Breast epithelium (tissue), 4 donors: ENCODE measurements at regions not wholly inside any gene's neighbourhood (a gene's known extent, or its start where the extent isn't known, plus 50 kb on each side); places are given as distances from the start of the nearest gene placed in this dataset.

Source experiments
- DNase-seq, 2 donors: peaks; one replicate each; pipeline ENCODE4 v3.0.0-alpha.2; 2019; ENCODE audit warnings: low spot score in 2 of 2
- H3K27ac ChIP-seq, 2 donors: fragments of 200-600 bp; sonication (generic) in 1 of 2; one replicate each; pipeline ENCODE4 v1.5.1; 2016 to 2019; ENCODE audit warnings: mild to moderate bottlenecking in 1 of 2
- H3K27me3 ChIP-seq, 2 donors: fragments of 200-600 bp; sonication (generic) in 1 of 2; one replicate each; pipeline versions ENCODE4 v1.5.1 to v1.6.0; 2017 to 2019; ENCODE audit warnings: control low read depth in 1 of 2, mild to moderate bottlenecking in 1 of 2
- H3K36me3 ChIP-seq: fragments of 200-600 bp; one replicate; pipeline ENCODE4 v1.5.1; 2019
- H3K4me1 ChIP-seq, 2 donors: fragments of 200-600 bp; sonication (generic); one replicate each; pipeline ENCODE4 v1.5.1; 2016 to 2019; ENCODE audit warnings: control low read depth in 1 of 2
- H3K4me3 ChIP-seq, 3 donors: fragments of 200-600 bp; sonication (generic); 1 replicate in 2 of 3; 2 replicates in 1 of 3; pipeline ENCODE4 v1.5.1; 2016 to 2019; ENCODE audit warnings: mild to moderate bottlenecking in 3 of 3, moderate library complexity in 2 of 3
- H3K9me3 ChIP-seq, 2 donors: fragments of 200-600 bp; sonication (generic) in 1 of 2; one replicate each; pipeline ENCODE4 v1.5.1; 2016 to 2019; ENCODE audit warnings: control low read depth in 1 of 2
- CTCF ChIP-seq, 3 donors: fragments of 450-650 bp; IDR thresholded peaks; one replicate each; pipeline ENCODE4 v1.5.1; 2016 to 2017; ENCODE audit warnings: antibody characterized with exemption in 3 of 3, mild to moderate bottlenecking in 3 of 3, moderate library complexity in 3 of 3
- POLR2A ChIP-seq: fragments of 450-650 bp; IDR thresholded peaks from one replicate; pipeline ENCODE4 v1.6.1; 2016; ENCODE audit warnings: antibody characterized with exemption, mild to moderate bottlenecking, moderate library complexity
- POLR2AphosphoS5 ChIP-seq, 3 donors: sonication (generic); formaldehyde crosslinking; IDR thresholded peaks; one replicate each; pipeline ENCODE4 v1.6.1; 2017; ENCODE audit warnings: antibody characterized with exemption in 3 of 3
- intact Hi-C: fragments of 100-400 bp; cut with DNase I; formaldehyde crosslinking; loops from one replicate; pipeline ENCODE4 v1.15.1; 2023; ENCODE audit warnings: low total_unique reads

- H3K27ac ChIP-seq = no peak overlapping the region
- no peak overlapping the region for H3K4me3 ChIP-seq
- no peaks in the 10 kb centered on the region for H3K9me3 ChIP-seq
- H3K36me3 ChIP-seq = no peaks in the 10 kb centered on the region
- intact Hi-C loops = no loop called here
- no peaks in the 10 kb centered on the region for H3K4me1 ChIP-seq
- TF ChIP-seq POLR2A (no peak), CTCF (IDR thresholded peaks at IDR 0.05) (no peak), POLR2AphosphoS5 (IDR thresholded peaks at IDR 0.05) (no peak)
- no peaks in the 10 kb centered on the region for H3K27me3 ChIP-seq
- DNase-seq = no peak
Observed at GRCh38 chr17:13256545-13256944, 238.7 kb upstream of the ELAC2 start.

- H3K4me1 ChIP-seq = no peaks in the 10 kb centered on the region
- no peaks in the 10 kb centered on the region for H3K9me3 ChIP-seq
- no peak for DNase-seq
- no peak overlapping the region for H3K27ac ChIP-seq
- no peaks in the 10 kb centered on the region for H3K27me3 ChIP-seq
- intact Hi-C loops = no loop called here
- TF ChIP-seq POLR2AphosphoS5 (IDR thresholded peaks at IDR 0.05) = no peak
- TF ChIP-seq POLR2A = no peak
- no peak overlapping the region for H3K4me3 ChIP-seq
- H3K36me3 ChIP-seq = no peaks in the 10 kb centered on the region
Observed at GRCh38 chr17:13253733-13254410, 236.0 kb upstream of the ELAC2 start.

DNA sequence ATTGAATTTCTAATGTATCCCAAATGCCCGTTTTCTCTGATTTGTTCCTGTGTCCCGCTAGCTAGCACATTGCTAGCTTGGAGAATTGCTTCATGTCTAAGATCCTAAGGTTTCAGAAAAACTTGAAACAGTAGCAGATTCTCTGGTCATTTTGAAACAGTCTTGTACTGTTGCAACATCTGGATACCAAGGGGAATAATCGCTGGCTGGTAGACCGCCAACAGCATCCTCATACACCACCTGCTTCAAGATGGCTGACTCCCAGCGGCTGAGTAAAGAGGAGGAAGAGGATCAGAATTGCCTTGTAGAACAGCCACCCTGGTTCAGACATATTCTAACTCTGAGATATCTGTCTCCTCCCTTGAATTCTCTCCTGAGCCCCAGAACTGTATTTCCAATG lies 226.7 kb upstream of the ELAC2 start:
- no peak for DNase-seq
- no peaks in the 10 kb centered on the region for H3K27me3 ChIP-seq
- no peak overlapping the region for H3K27ac ChIP-seq
- intact Hi-C loops = no loop called here
- no peaks in the 10 kb centered on the region for H3K9me3 ChIP-seq
- no peaks in the 10 kb centered on the region for H3K36me3 ChIP-seq
- no peaks in the 10 kb centered on the region for H3K4me1 ChIP-seq
- no peak overlapping the region for H3K4me3 ChIP-seq
- TF ChIP-seq POLR2AphosphoS5 (IDR thresholded peaks at IDR 0.05) = no peak
- TF ChIP-seq CTCF (IDR thresholded peaks at IDR 0.05) = no peak
- no peak for TF ChIP-seq POLR2A

GRCh38 chr17:13243585-13243984 lies 225.8 kb upstream of the ELAC2 start:
- intact Hi-C loops = no loop called here
- Histone ChIP-seq H3K4me1 (no peaks in the 10 kb centered on the region), H3K4me3 (no peak overlapping the region), H3K27me3 (no peaks in the 10 kb centered on the region), H3K9me3 (no peaks in the 10 kb centered on the region), H3K27ac (no peak overlapping the region), H3K36me3 (no peaks in the 10 kb centered on the region)
- no peak for TF ChIP-seq POLR2AphosphoS5 (IDR thresholded peaks at IDR 0.05)
- no peak for TF ChIP-seq CTCF (IDR thresholded peaks at IDR 0.05)
- TF ChIP-seq POLR2A = no peak
- no peak for DNase-seq

GRCh38 chr17:13240851-13241250 lies 223.0 kb upstream of the ELAC2 start:
- no peak for TF ChIP-seq POLR2A
- TF ChIP-seq CTCF (IDR thresholded peaks at IDR 0.05) = no peak
- no peak for TF ChIP-seq POLR2AphosphoS5 (IDR thresholded peaks at IDR 0.05)
- intact Hi-C loops = no loop called here
- H3K9me3 ChIP-seq = no peaks in the 10 kb centered on the region

More at GRCh38 chr17:13240851-13241250, 223.0 kb upstream of the ELAC2 start:
- H3K27ac ChIP-seq = no peak overlapping the region
- no peaks in the 10 kb centered on the region for H3K36me3 ChIP-seq
- H3K4me3 ChIP-seq = no peak overlapping the region
- no peak for DNase-seq
- no peaks in the 10 kb centered on the region for H3K4me1 ChIP-seq
- H3K27me3 ChIP-seq = no peaks in the 10 kb centered on the region
